Psoas muscle (tissue), 7 donors: ENCODE measurements at regions not wholly inside any gene's neighbourhood (a gene's known extent, or its start where the extent isn't known, plus 50 kb on each side); places are given as distances from the start of the nearest gene placed in this dataset.

ENCODE experiments used
- ATAC-seq, 4 donors: fragments of 200-7000 bp; cut with Tn5 transposase; one replicate each; pipeline ENCODE4 v1.9.1; 2020; ENCODE audit warnings: moderate library complexity in 3 of 4, mild to moderate bottlenecking in 2 of 4
- DNase-seq, 2 donors: peaks; one replicate each; pipeline ENCODE4 v3.0.0-alpha.2; 2020
- H3K27ac ChIP-seq: fragments of 200-600 bp; one replicate; pipeline ENCODE4 v1.8.0; 2022
- H3K27me3 ChIP-seq, 3 donors: fragments of 200-600 bp in 1 of 3; one replicate each; pipeline versions ENCODE4 v1.6.1 to v1.8.0; 2013 to 2022; ENCODE audit warnings: low read length in 2 of 3, mild to moderate bottlenecking in 2 of 3, moderate library complexity in 1 of 3; ENCODE audit not compliant: insufficient read depth in 3 of 3
- H3K36me3 ChIP-seq, 2 donors: fragments of 200-600 bp in 1 of 2; one replicate each; pipeline versions ENCODE4 v1.6.1 to v1.8.0; 2013 to 2022; ENCODE audit warnings: low read depth in 1 of 2, mild to moderate bottlenecking in 1 of 2, moderate library complexity in 1 of 2; ENCODE audit not compliant: insufficient read depth in 1 of 2
- H3K4me1 ChIP-seq: fragments of 200-600 bp; one replicate; pipeline ENCODE4 v1.8.0; 2022
- H3K4me3 ChIP-seq: fragments of 200-600 bp; one replicate; pipeline ENCODE4 v1.8.0; 2022; ENCODE audit warnings: mild to moderate bottlenecking
- H3K9me3 ChIP-seq: fragments of 200-600 bp; one replicate; pipeline ENCODE4 v1.8.0; 2022
- CTCF ChIP-seq: fragments of 200-600 bp; IDR thresholded peaks from one replicate; pipeline ENCODE4 v1.8.0; 2022; ENCODE audit warnings: antibody characterized with exemption
- WGBS, 3 donors: extraction: QIAGEN DNeasy Blood & Tissue Kit; methylation state at CpG; one replicate each; pipeline versions ENCODE4 v1.1.6 to v1.1.7; 2013; 5-methylcytosine and 5-hydroxymethylcytosine counted together
- intact Hi-C, 2 donors: fragments of 100-400 bp; cut with DNase I; formaldehyde crosslinking; loops; one replicate each; pipeline versions ENCODE4 v1.11.0 to v1.14.2; 2022
- donor health status: healthy with polysubstance abuse.
- donor health status: DM: no; HTN: no; CAD: no; lungs with moderate emphysema.
- donor health status: Bipolar disorder and iron deficiency.
- donor health status: healthy.
- donor health status: DM: yes; HTN: yes; CAD: no.
- donor health status: DM: no; HTN: no; CAD: no.
- donor health status: DM: yes; HTN: yes; CAD: no.

- intact Hi-C loops: no loop called here
- Histone ChIP-seq H3K9me3 (no peaks in the 10 kb centered on the region), H3K27me3 (no peaks in the 10 kb centered on the region), H3K4me3 (no peak overlapping the region), H3K4me1 (no peaks in the 10 kb centered on the region), H3K27ac (no peak overlapping the region), H3K36me3 (no peaks in the 10 kb centered on the region)
- ATAC-seq (no peak), DNase-seq (no peak)
- WGBS, 3 donors: 79 to 86% (median 81%) methylated on average over 2 of the region's 2 CpGs
- TF ChIP-seq CTCF: no peak
Observed at GRCh38 chr3:25304916-25305315, 123.1 kb upstream of the RARB start.

DNA sequence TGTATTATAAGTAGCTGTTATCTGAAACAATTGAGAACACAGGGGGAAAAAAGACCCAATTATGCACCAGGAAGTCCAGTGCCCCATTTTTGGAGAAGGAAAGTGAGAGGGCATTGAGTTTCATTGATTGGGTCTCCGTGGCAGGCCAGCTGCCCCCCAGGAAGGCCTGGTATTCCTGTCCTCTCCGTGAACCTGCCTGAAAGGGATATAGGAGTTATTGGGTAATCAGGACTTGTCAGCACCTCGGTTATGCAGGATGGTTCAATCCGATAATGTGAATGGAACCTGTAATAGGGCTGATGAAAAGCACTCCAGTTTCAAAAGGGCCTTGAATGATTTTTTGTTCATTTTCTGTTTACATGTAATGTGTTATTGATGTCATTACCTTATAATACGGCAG lies 122.0 kb upstream of the RARB start:
- TF ChIP-seq CTCF: no peak
- intact Hi-C loops: no loop called here
- Histone ChIP-seq H3K4me1 (no peaks in the 10 kb centered on the region), H3K27me3 (no peaks in the 10 kb centered on the region), H3K9me3 (no peaks in the 10 kb centered on the region), H3K4me3 (no peak overlapping the region), H3K36me3 (no peaks in the 10 kb centered on the region), H3K27ac (no peak overlapping the region)
- WGBS, 3 donors: 45 to 56% (median 51%) methylated on average over 5 of the region's 5 CpGs
- peak in 1 of 4 donors; percentile 76 for ATAC-seq
- DNase-seq: no peak

GRCh38 chr3:25306705-25307104 lies 121.4 kb upstream of the RARB start:
- H3K4me3 ChIP-seq: no peak overlapping the region
- no peak overlapping the region for H3K27ac ChIP-seq
- 52 to 60% (median 56%) methylated on average over 2 of the region's 2 CpGs for WGBS, 3 donors
- H3K36me3 ChIP-seq: no peaks in the 10 kb centered on the region
- H3K9me3 ChIP-seq: no peaks in the 10 kb centered on the region
- H3K4me1 ChIP-seq: no peaks in the 10 kb centered on the region
- intact Hi-C loops: no loop called here
- ATAC-seq: no peak
- no peak for TF ChIP-seq CTCF
- no peak for DNase-seq
- no peaks in the 10 kb centered on the region for H3K27me3 ChIP-seq

DNA sequence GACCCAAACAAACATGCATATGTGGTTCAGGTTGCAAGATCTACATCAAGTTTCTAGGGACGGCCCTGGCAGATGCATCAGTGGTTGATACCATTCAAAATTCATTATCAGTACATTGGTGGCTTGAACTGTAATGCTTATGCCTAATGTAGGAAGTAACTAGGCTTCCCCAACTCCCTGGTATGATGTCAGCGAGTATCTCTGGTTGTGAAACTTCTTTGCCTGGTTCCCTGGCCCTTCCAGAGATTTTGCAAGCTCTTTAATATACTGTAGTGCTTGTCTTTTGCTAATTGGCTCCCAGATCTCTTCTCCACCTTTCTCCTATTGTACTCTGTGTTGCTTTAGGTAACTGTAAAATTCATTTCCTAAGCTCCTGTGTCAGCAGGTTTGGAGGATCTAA lies 114.8 kb upstream of the RARB start:
- TF ChIP-seq CTCF: no peak
- intact Hi-C loops: no loop called here
- Histone ChIP-seq H3K4me3 (no peak overlapping the region), H3K27me3 (peaks cover 0 to 3% (median 0%) of the 10 kb centered on the region in 3 donors), H3K4me1 (no peaks in the 10 kb centered on the region), H3K9me3 (no peaks in the 10 kb centered on the region), H3K27ac (no peak overlapping the region), H3K36me3 (no peaks in the 10 kb centered on the region)
- no peak for DNase-seq
- ATAC-seq: no peak
- WGBS, 3 donors: 66 to 74% (median 71%) methylated on average over 2 of the region's 2 CpGs

GRCh38 chr3:25324954-25325655 lies 103.0 kb upstream of the RARB start:
- Histone ChIP-seq H3K27me3 (no peaks in the 10 kb centered on the region), H3K4me3 (no peak overlapping the region), H3K27ac (no peak overlapping the region), H3K9me3 (no peaks in the 10 kb centered on the region), H3K36me3 (no peaks in the 10 kb centered on the region), H3K4me1 (no peaks in the 10 kb centered on the region)
- intact Hi-C loops: no loop called here
- ATAC-seq: no peak
- no peak for TF ChIP-seq CTCF
- WGBS, 3 donors: 73 to 82% (median 80%) methylated on average over 7 of the region's 7 CpGs
- DNase-seq: no peak
